ENCODE measurements at regions not wholly inside any gene's neighbourhood (a gene's known extent, or its start where the extent isn't known, plus 50 kb on each side); places are given as distances from the start of the nearest gene placed in this dataset.
"Not testable (repeated sequence)": the region's sequence is repeated elsewhere in the genome, so short reads cannot be mapped to it uniquely, and the experiment has no call there.

- POLR2A ChIA-PET: no interaction called here
- H3K4me1 Mint-ChIP-seq: no peaks in the 10 kb centered on the region
- ATAC-seq (ENCODE audit: low read depth) (no peak), DNase-seq (no peak)
- no peaks in the 10 kb centered on the region for H3K36me3 Mint-ChIP-seq (ENCODE audit: low read depth)
- no peak for TF ChIP-seq CTCF (IDR thresholded peaks at IDR 0.05)
- intact Hi-C loops (cut with micrococcal nuclease): no loop called here
- CTCF ChIA-PET: no interaction called here
- no peak overlapping the region for H3K27ac Mint-ChIP-seq
- H3K9me3 Mint-ChIP-seq: no peaks in the 10 kb centered on the region
- H3K27me3 Mint-ChIP-seq: peaks cover 2% of the 10 kb centered on the region
- H3K4me3 Mint-ChIP-seq: no peak overlapping the region
Observed at GRCh38 chr2:36170805-36171204, 184.8 kb upstream of the CRIM1 start.

DNA sequence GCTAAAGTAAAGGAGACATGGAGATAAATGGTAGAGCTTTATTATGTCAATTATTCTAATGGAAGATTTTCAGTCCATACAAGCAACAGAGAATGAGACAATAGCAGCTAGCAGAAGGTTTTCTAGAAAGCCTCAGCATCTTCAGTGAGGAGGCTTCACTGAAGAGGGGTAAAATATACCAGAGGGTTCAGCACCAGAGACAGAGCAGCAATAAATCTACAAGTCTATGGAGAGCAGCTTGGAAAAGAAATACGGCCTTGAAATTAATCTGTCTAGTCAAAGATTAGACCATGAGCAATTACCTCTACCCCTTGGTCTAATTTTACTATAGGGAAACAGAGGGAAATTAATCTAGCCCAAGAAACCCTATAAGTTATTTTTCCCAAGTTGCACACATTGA lies 185.7 kb upstream of the CRIM1 start:
- Mint-ChIP-seq H3K4me3 (no peak overlapping the region), H3K4me1 (no peaks in the 10 kb centered on the region), H3K27me3 (peaks cover 2% of the 10 kb centered on the region), H3K36me3 (ENCODE audit: low read depth) (no peaks in the 10 kb centered on the region), H3K27ac (no peak overlapping the region), H3K9me3 (no peaks in the 10 kb centered on the region)
- DNase-seq: no peak
- TF ChIP-seq CTCF (IDR thresholded peaks at IDR 0.05): no peak
- CTCF ChIA-PET: no interaction called here
- no peak for ATAC-seq (ENCODE audit: low read depth)
- POLR2A ChIA-PET: no interaction called here
- intact Hi-C loops (cut with micrococcal nuclease): no loop called here

- no peaks in the 10 kb centered on the region for H3K36me3 Mint-ChIP-seq (ENCODE audit: low read depth)
- no peak overlapping the region for H3K4me3 Mint-ChIP-seq
- DNase-seq: no peak
- TF ChIP-seq CTCF (IDR thresholded peaks at IDR 0.05): no peak
- CTCF ChIA-PET: no interaction called here
- H3K4me1 Mint-ChIP-seq: no peaks in the 10 kb centered on the region
- no peaks in the 10 kb centered on the region for H3K9me3 Mint-ChIP-seq
- no peak overlapping the region for H3K27ac Mint-ChIP-seq
- H3K27me3 Mint-ChIP-seq: peaks cover 2% of the 10 kb centered on the region
- POLR2A ChIA-PET: no interaction called here
- intact Hi-C loops (cut with micrococcal nuclease): no loop called here
- ATAC-seq (ENCODE audit: low read depth): no peak
Observed at GRCh38 chr2:36168115-36168514, 187.5 kb upstream of the CRIM1 start.

- peaks cover 7% of the 10 kb centered on the region for H3K27me3 Mint-ChIP-seq
- no peaks in the 10 kb centered on the region for H3K9me3 Mint-ChIP-seq
- ATAC-seq (ENCODE audit: low read depth) (no peak), DNase-seq (no peak)
- TF ChIP-seq CTCF (IDR thresholded peaks at IDR 0.05): no peak
- intact Hi-C loops (cut with micrococcal nuclease): no loop called here
- H3K27ac Mint-ChIP-seq: no peak overlapping the region
- ChIA-PET POLR2A (no interaction called here), CTCF (no interaction called here)
- no peaks in the 10 kb centered on the region for H3K4me1 Mint-ChIP-seq
- H3K4me3 Mint-ChIP-seq: no peak overlapping the region
- no peaks in the 10 kb centered on the region for H3K36me3 Mint-ChIP-seq (ENCODE audit: low read depth)
Observed at GRCh38 chr2:36165132-36165531, 190.4 kb upstream of the CRIM1 start.

- POLR2A ChIA-PET: no interaction called here
- Mint-ChIP-seq H3K9me3 (no peaks in the 10 kb centered on the region), H3K4me3 (no peak overlapping the region), H3K27me3 (peaks cover 5% of the 10 kb centered on the region), H3K4me1 (no peaks in the 10 kb centered on the region), H3K36me3 (ENCODE audit: low read depth) (no peaks in the 10 kb centered on the region), H3K27ac (no peak overlapping the region)
- intact Hi-C loops (cut with micrococcal nuclease): no loop called here
- TF ChIP-seq CTCF (IDR thresholded peaks at IDR 0.05): no peak
- CTCF ChIA-PET: no interaction called here
- DNase-seq: no peak
- ATAC-seq (ENCODE audit: low read depth): no peak
Observed at GRCh38 chr2:36163520-36164254, 191.9 kb upstream of the CRIM1 start.

DNA sequence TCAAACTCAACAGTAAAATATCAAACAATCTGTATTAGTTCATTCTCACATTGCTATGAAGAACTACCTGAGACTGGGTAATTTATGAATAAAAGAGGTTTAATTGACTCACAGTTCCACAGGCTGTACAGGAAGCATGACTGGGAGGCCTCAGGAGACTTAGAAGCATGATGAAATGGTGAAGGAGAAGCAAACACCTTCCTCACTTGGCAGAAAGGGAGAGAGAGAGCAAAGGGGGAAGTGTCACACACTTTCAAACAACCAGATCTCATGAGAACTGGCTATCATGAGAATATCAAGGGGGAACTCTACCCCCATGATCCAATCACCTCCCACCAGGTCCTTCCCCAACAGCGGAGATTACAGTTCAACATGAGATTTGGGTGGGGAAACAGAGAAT lies 198.5 kb upstream of the CRIM1 start:
- H3K4me1 Mint-ChIP-seq; CTCF ChIA-PET; H3K4me3 Mint-ChIP-seq; H3K9me3 Mint-ChIP-seq; H3K36me3 Mint-ChIP-seq (ENCODE audit: low read depth); ATAC-seq (ENCODE audit: low read depth); DNase-seq; intact Hi-C loops (cut with micrococcal nuclease); H3K27me3 Mint-ChIP-seq; H3K27ac Mint-ChIP-seq; POLR2A ChIA-PET: not testable (repeated sequence)

Data from activated B cell treated with CpG ODN at 0.5 μM for 24 hours (primary cell).